ENCODE measurements at regions not wholly inside any gene's neighbourhood (a gene's known extent, or its start where the extent isn't known, plus 50 kb on each side); places are given as distances from the start of the nearest gene placed in this dataset.

- no peak for DNase-seq (ENCODE audit: low read depth, low spot score)
- H3K4me3 ChIP-seq (ENCODE audit: low read length), result no peak overlapping the region
Measured at GRCh38 chr16:48824271-48824670, 214.3 kb upstream of the N4BP1 start.

GRCh38 chr16:48822431-48822830, 212.5 kb upstream of the N4BP1 start:
- DNase-seq (ENCODE audit: low read depth, low spot score), result no peak
- no peak overlapping the region for H3K4me3 ChIP-seq (ENCODE audit: low read length)

GRCh38 chr16:48820379-48820778, 210.4 kb upstream of the N4BP1 start:
- no peak for DNase-seq (ENCODE audit: low read depth, low spot score)
- no peak overlapping the region for H3K4me3 ChIP-seq (ENCODE audit: low read length)

GRCh38 chr16:48818257-48818656, 208.3 kb upstream of the N4BP1 start:
- DNase-seq (ENCODE audit: low read depth, low spot score), result no peak
- no peak overlapping the region for H3K4me3 ChIP-seq (ENCODE audit: low read length)

- no peak overlapping the region for H3K4me3 ChIP-seq (ENCODE audit: low read length)
- DNase-seq (ENCODE audit: low read depth, low spot score), result no peak
Measured at GRCh38 chr16:48817032-48817431, 207.1 kb upstream of the N4BP1 start.

GRCh38 chr16:48816393-48816792, 206.4 kb upstream of the N4BP1 start:
- no peak for DNase-seq (ENCODE audit: low read depth, low spot score)
- H3K4me3 ChIP-seq (ENCODE audit: low read length), result no peak overlapping the region

- DNase-seq (ENCODE audit: low read depth, low spot score), result no peak
- H3K4me3 ChIP-seq (ENCODE audit: low read length), result no peak overlapping the region
Measured at GRCh38 chr16:48814994-48815393, 205.0 kb upstream of the N4BP1 start.

- DNase-seq (ENCODE audit: low read depth, low spot score), result no peak
- H3K4me3 ChIP-seq (ENCODE audit: low read length), result no peak overlapping the region
Measured at GRCh38 chr16:48813485-48813884, 203.5 kb upstream of the N4BP1 start.

GRCh38 chr16:48812856-48813255, 202.9 kb upstream of the N4BP1 start:
- no peak overlapping the region for H3K4me3 ChIP-seq (ENCODE audit: low read length)
- no peak for DNase-seq (ENCODE audit: low read depth, low spot score)

GRCh38 chr16:48811478-48811877, 201.5 kb upstream of the N4BP1 start:
- H3K4me3 ChIP-seq (ENCODE audit: low read length), result no peak overlapping the region
- DNase-seq (ENCODE audit: low read depth, low spot score), result no peak

GRCh38 chr16:48810803-48811453, 200.9 kb upstream of the N4BP1 start:
- no peak for DNase-seq (ENCODE audit: low read depth, low spot score)
- no peak overlapping the region for H3K4me3 ChIP-seq (ENCODE audit: low read length)

GRCh38 chr16:48810436-48810802, 200.4 kb upstream of the N4BP1 start:
- H3K4me3 ChIP-seq (ENCODE audit: low read length), result no peak overlapping the region
- DNase-seq (ENCODE audit: low read depth, low spot score), result no peak

- no peak overlapping the region for H3K4me3 ChIP-seq (ENCODE audit: low read length)
- no peak for DNase-seq (ENCODE audit: low read depth, low spot score)
Measured at GRCh38 chr16:48790151-48790550, 180.2 kb upstream of the N4BP1 start.

- DNase-seq (ENCODE audit: low read depth, low spot score), result no peak
- H3K4me3 ChIP-seq (ENCODE audit: low read length), result no peak overlapping the region
Measured at GRCh38 chr16:48788475-48788874, 178.5 kb upstream of the N4BP1 start.

- H3K4me3 ChIP-seq (ENCODE audit: low read length), result no peak overlapping the region
- no peak for DNase-seq (ENCODE audit: low read depth, low spot score)
Measured at GRCh38 chr16:48745541-48745940, 135.6 kb upstream of the N4BP1 start.

- no peak for DNase-seq (ENCODE audit: low read depth, low spot score)
- H3K4me3 ChIP-seq (ENCODE audit: low read length), result no peak overlapping the region
Measured at GRCh38 chr16:48740964-48741363, 131.0 kb upstream of the N4BP1 start.

GRCh38 chr16:48734220-48734619, 124.2 kb upstream of the N4BP1 start:
- DNase-seq (ENCODE audit: low read depth, low spot score), result no peak
- no peak overlapping the region for H3K4me3 ChIP-seq (ENCODE audit: low read length)

GRCh38 chr16:48704710-48705109, 94.7 kb upstream of the N4BP1 start:
- DNase-seq (ENCODE audit: low read depth, low spot score), result no peak
- no peak overlapping the region for H3K4me3 ChIP-seq (ENCODE audit: low read length)

- H3K4me3 ChIP-seq (ENCODE audit: low read length), result no peak overlapping the region
- peak; percentile 55 for DNase-seq (ENCODE audit: low read depth, low spot score)
Measured at GRCh38 chr16:48687421-48688038, 77.5 kb upstream of the N4BP1 start.

GRCh38 chr16:48684148-48684547, 74.2 kb upstream of the N4BP1 start:
- H3K4me3 ChIP-seq (ENCODE audit: low read length), result no peak overlapping the region
- DNase-seq (ENCODE audit: low read depth, low spot score), result no peak

GRCh38 chr16:48682971-48683370, 73.0 kb upstream of the N4BP1 start:
- no peak for DNase-seq (ENCODE audit: low read depth, low spot score)
- H3K4me3 ChIP-seq (ENCODE audit: low read length), result no peak overlapping the region
